ENCODE measurements at regions not wholly inside any gene's neighbourhood (a gene's known extent, or its start where the extent isn't known, plus 50 kb on each side); places are given as distances from the start of the nearest gene placed in this dataset.

DNA sequence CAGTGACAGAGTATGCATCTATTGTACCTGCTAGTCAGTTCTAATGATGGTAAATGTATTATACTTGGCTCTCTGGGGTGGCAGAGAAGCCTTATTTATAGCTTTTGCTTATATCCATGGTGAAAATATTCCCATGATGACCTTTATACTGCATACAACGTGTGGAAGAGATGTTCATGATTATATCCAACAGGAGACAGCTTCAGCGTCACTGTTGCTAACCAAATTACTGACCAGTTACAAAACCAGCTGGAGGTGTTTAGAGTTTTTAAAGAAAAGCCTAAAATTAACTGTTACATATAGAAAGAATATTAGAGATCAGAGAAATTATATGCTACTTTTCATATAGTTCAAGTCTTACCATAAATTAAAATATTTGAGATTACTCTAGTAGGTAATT lies 280.8 kb downstream of the ETV1 start:
- no peaks in the 10 kb centered on the region for H3K4me1 ChIP-seq (ENCODE audit: low read depth, poor library complexity, severe bottlenecking)
- H3K4me3 ChIP-seq (IDR thresholded peaks at IDR 0.05; ENCODE audit: insufficient read depth, low read depth, low read length): no peak overlapping the region
- no peak overlapping the region for H3K9ac ChIP-seq
- no peaks in the 10 kb centered on the region for H3K79me2 ChIP-seq (ENCODE audit: insufficient read depth, low read depth)
- H2AFZ ChIP-seq (ENCODE audit: low read depth): no peak overlapping the region
- no peak overlapping the region for H3K27ac ChIP-seq
- TF ChIP-seq, protein P1, sequence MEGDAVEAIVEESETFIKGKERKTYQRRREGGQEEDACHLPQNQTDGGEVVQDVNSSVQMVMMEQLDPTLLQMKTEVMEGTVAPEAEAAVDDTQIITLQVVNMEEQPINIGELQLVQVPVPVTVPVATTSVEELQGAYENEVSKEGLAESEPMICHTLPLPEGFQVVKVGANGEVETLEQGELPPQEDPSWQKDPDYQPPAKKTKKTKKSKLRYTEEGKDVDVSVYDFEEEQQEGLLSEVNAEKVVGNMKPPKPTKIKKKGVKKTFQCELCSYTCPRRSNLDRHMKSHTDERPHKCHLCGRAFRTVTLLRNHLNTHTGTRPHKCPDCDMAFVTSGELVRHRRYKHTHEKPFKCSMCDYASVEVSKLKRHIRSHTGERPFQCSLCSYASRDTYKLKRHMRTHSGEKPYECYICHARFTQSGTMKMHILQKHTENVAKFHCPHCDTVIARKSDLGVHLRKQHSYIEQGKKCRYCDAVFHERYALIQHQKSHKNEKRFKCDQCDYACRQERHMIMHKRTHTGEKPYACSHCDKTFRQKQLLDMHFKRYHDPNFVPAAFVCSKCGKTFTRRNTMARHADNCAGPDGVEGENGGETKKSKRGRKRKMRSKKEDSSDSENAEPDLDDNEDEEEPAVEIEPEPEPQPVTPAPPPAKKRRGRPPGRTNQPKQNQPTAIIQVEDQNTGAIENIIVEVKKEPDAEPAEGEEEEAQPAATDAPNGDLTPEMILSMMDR (conservative IDR thresholded peaks at IDR 0.05; ENCODE audit: low read depth, low read length): no peak
- no peaks in the 10 kb centered on the region for H3K36me3 ChIP-seq (ENCODE audit: insufficient read depth)
- H3K4me2 ChIP-seq: no peak overlapping the region
- H4K20me1 ChIP-seq (ENCODE audit: insufficient read depth): no peaks in the 10 kb centered on the region
- H3K27me3 ChIP-seq (ENCODE audit: insufficient read depth, low read depth): no peaks in the 10 kb centered on the region

DNA sequence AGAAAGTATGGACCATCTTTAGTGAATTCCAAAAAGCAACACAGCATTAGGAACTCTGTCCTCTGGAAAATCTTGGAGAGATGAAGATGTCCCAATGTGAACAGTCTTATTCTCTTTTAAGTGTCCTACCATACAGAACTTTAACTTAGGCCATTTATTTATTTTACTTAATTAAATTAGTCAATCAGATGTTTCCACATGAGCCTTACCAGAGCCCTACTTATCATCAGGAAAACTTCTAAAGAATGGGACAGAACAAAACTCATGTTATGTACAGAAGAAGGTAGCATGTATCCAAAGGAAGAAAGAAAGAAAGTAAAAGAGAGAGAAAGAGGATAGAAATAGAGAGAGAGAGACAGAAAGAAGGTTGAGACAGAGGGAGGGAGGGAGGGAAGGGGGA lies 276.4 kb downstream of the ETV1 start:
- no peak overlapping the region for H3K4me3 ChIP-seq (IDR thresholded peaks at IDR 0.05; ENCODE audit: insufficient read depth, low read depth, low read length)
- TF ChIP-seq, protein P1 (conservative IDR thresholded peaks at IDR 0.05; ENCODE audit: low read depth, low read length): no peak

DNA sequence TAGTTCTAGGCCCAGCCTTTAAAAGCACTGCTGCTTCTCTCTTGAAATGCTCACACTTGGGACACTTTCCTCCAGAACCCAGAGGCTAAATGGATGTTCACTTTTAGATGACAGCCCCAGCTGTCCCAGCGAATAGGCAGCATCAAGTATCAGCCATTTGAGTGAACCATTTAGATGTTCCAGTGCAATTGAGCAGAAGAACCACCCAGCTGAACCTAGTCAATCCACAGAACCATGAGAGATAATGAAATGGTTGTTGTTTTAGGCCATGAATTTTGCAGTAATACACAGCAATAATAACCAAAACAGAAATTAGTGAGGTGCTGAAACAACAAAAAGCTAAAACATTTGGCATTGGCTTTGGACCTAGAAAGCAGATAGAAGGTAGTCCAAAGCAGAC lies 273.9 kb downstream of the ETV1 start:
- H3K4me2 ChIP-seq: no peak overlapping the region
- H2AFZ ChIP-seq (ENCODE audit: low read depth): no peak overlapping the region
- no peaks in the 10 kb centered on the region for H4K20me1 ChIP-seq (ENCODE audit: insufficient read depth)
- H3K27ac ChIP-seq: no peak overlapping the region
- H3K36me3 ChIP-seq (ENCODE audit: insufficient read depth): no peaks in the 10 kb centered on the region
- TF ChIP-seq, protein P1 (conservative IDR thresholded peaks at IDR 0.05; ENCODE audit: low read depth, low read length): no peak
- no peaks in the 10 kb centered on the region for H3K79me2 ChIP-seq (ENCODE audit: insufficient read depth, low read depth)
- H3K9ac ChIP-seq: no peak overlapping the region
- no peaks in the 10 kb centered on the region for H3K4me1 ChIP-seq (ENCODE audit: low read depth, poor library complexity, severe bottlenecking)
- no peaks in the 10 kb centered on the region for H3K27me3 ChIP-seq (ENCODE audit: insufficient read depth, low read depth)
- no peak overlapping the region for H3K4me3 ChIP-seq (IDR thresholded peaks at IDR 0.05; ENCODE audit: insufficient read depth, low read depth, low read length)

More for the DNA sequence above, 276.4 kb downstream of the ETV1 start:
- Histone ChIP-seq H3K4me2 (no peak overlapping the region), H3K27me3 (ENCODE audit: insufficient read depth, low read depth) (no peaks in the 10 kb centered on the region), H3K9ac (no peak overlapping the region), H3K4me1 (ENCODE audit: low read depth, poor library complexity, severe bottlenecking) (no peaks in the 10 kb centered on the region), H2AFZ (ENCODE audit: low read depth) (no peak overlapping the region), H3K36me3 (ENCODE audit: insufficient read depth) (no peaks in the 10 kb centered on the region), H4K20me1 (ENCODE audit: insufficient read depth) (no peaks in the 10 kb centered on the region), H3K27ac (no peak overlapping the region), H3K79me2 (ENCODE audit: insufficient read depth, low read depth) (no peaks in the 10 kb centered on the region)

DNA sequence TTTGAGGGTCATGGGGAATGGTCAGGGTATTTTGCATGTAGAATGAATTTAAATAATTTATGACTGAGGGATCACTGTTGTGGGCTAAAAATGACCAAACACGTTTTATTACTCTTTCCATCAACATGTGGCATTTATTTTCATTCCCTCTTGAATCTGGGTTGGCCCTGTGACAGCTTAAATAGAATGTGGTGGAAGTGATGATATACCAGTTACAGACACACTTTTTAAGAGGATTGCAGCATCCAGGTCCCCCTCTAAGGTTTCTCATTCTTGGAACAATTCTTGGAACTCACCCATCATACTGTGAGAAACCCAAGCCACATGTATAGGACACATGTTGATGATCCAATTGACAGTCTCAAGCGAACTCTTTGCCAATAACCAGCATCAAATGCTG lies 272.4 kb downstream of the ETV1 start:
- no peak overlapping the region for H3K9ac ChIP-seq
- no peak overlapping the region for H3K27ac ChIP-seq
- no peak overlapping the region for H2AFZ ChIP-seq (ENCODE audit: low read depth)
- TF ChIP-seq, protein P1 (conservative IDR thresholded peaks at IDR 0.05; ENCODE audit: low read depth, low read length): no peak
- H3K4me1 ChIP-seq (ENCODE audit: low read depth, poor library complexity, severe bottlenecking): no peaks in the 10 kb centered on the region
- H3K36me3 ChIP-seq (ENCODE audit: insufficient read depth): no peaks in the 10 kb centered on the region
- H3K79me2 ChIP-seq (ENCODE audit: insufficient read depth, low read depth): no peaks in the 10 kb centered on the region
- no peaks in the 10 kb centered on the region for H3K27me3 ChIP-seq (ENCODE audit: insufficient read depth, low read depth)
- H3K4me3 ChIP-seq (IDR thresholded peaks at IDR 0.05; ENCODE audit: insufficient read depth, low read depth, low read length): no peak overlapping the region
- H4K20me1 ChIP-seq (ENCODE audit: insufficient read depth): no peaks in the 10 kb centered on the region
- no peak overlapping the region for H3K4me2 ChIP-seq

All from KMS-11 (cell line).